Lower leg skin (tissue), 3 donors: ENCODE measurements at regions not wholly inside any gene's neighbourhood (a gene's known extent, or its start where the extent isn't known, plus 50 kb on each side); places are given as distances from the start of the nearest gene placed in this dataset.

ENCODE experiments used
- POLR2A ChIP-seq, 2 donors: fragments of 450-650 bp; IDR thresholded peaks; one replicate each; pipeline ENCODE4 v1.6.1; 2016 to 2017; ENCODE audit warnings: antibody characterized with exemption in 2 of 2, mild to moderate bottlenecking in 1 of 2, moderate library complexity in 1 of 2
- TF ChIP-seq, protein P1 (sequence below), 3 donors: fragments of 450-650 bp; IDR thresholded peaks; one replicate each; pipeline ENCODE4 v1.5.1; 2016; ENCODE audit warnings: antibody characterized with exemption in 3 of 3, mild to moderate bottlenecking in 3 of 3, moderate library complexity in 2 of 3

DNA sequence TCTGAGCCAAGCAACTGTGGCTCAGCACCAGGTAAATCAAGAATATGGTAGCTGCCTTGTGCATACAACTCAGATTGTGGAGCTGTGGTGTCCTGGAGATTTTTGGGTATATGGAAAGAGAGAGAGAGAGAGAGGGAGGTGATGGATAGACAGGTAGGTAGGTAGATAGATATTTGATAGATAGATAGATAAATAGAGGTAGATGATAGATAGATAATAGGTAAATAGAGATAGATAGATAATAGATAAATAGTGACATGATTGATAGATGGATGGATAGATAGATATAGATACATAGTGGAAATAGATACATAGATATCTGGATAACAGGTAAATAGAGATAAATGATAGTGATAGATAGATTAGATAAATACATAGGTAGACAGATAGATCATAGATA lies 206.3 kb downstream of the KLF6 start:
- TF ChIP-seq, protein P1, sequence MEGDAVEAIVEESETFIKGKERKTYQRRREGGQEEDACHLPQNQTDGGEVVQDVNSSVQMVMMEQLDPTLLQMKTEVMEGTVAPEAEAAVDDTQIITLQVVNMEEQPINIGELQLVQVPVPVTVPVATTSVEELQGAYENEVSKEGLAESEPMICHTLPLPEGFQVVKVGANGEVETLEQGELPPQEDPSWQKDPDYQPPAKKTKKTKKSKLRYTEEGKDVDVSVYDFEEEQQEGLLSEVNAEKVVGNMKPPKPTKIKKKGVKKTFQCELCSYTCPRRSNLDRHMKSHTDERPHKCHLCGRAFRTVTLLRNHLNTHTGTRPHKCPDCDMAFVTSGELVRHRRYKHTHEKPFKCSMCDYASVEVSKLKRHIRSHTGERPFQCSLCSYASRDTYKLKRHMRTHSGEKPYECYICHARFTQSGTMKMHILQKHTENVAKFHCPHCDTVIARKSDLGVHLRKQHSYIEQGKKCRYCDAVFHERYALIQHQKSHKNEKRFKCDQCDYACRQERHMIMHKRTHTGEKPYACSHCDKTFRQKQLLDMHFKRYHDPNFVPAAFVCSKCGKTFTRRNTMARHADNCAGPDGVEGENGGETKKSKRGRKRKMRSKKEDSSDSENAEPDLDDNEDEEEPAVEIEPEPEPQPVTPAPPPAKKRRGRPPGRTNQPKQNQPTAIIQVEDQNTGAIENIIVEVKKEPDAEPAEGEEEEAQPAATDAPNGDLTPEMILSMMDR (IDR thresholded peaks at IDR 0.05): no peak
- TF ChIP-seq POLR2A (IDR thresholded peaks at IDR 0.05): no peak
